ENCODE measurements at regions not wholly inside any gene's neighbourhood (a gene's known extent, or its start where the extent isn't known, plus 50 kb on each side); places are given as distances from the start of the nearest gene placed in this dataset.

DNA sequence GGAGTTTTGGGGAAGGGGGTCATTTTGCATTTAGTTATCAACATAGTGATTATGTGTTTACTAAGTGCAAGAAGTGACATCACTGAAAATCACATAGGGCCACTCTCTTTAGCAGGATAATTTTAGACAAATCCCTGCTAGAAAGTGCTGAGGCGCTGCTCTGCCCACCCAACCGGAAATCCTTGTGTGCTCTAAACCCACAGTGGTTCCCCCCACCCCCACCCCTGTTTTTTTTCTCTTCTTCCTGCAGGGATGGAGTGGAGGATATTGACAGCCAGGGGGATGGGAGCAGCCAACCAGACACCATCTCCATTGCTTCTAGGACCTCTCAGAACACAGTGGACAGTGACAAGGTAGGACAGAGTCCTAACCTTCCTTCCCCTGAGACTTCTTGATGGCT is 234.2 kb upstream of the UMPS start:
- DNase-seq: no peak
- H3K36me3 Mint-ChIP-seq: no peaks in the 10 kb centered on the region
- H3K27me3 Mint-ChIP-seq: peaks cover 11 to 32% (median 21%) of the 10 kb centered on the region in 5 donors
- H3K27ac Mint-ChIP-seq: no peak overlapping the region
- peaks cover 0 to 3% (median 0%) of the 10 kb centered on the region in 4 donors for H3K4me1 Mint-ChIP-seq
- POLR2A ChIA-PET: no interaction called here
- peaks cover 0 to 3% (median 0%) of the 10 kb centered on the region in 9 donors for H3K9me3 Mint-ChIP-seq
- H3K4me3 Mint-ChIP-seq: no peak overlapping the region
- ATAC-seq: no peak

DNA sequence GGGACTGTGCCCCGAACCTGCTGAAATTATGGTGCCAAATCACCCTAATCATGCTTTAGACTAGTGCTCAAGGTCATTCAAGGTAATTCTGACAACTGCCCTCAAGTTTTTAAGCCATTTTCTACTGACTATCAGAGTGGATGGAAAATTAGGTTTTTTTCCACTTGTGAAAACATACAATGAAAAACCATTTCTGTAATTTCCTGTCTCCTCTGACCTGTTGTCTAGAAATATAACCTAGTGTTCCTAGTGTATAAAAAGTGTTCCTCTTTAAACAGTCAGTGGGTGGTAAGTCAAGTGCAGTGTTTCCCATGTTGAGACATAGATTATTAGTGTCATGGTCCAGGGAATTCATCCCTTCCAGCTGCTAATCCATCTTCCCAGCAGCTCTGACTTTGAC is 232.8 kb upstream of the UMPS start:
- no peak overlapping the region for H3K4me3 Mint-ChIP-seq
- no peak for DNase-seq
- peaks cover 17 to 41% (median 23%) of the 10 kb centered on the region in 5 donors for H3K27me3 Mint-ChIP-seq
- H3K27ac Mint-ChIP-seq: no peak overlapping the region
- peaks cover 0 to 3% (median 0%) of the 10 kb centered on the region in 9 donors for H3K9me3 Mint-ChIP-seq
- no peaks in the 10 kb centered on the region for H3K36me3 Mint-ChIP-seq
- peaks cover 0 to 3% (median 0%) of the 10 kb centered on the region in 4 donors for H3K4me1 Mint-ChIP-seq
- POLR2A ChIA-PET: no interaction called here
- ATAC-seq: no peak

DNA sequence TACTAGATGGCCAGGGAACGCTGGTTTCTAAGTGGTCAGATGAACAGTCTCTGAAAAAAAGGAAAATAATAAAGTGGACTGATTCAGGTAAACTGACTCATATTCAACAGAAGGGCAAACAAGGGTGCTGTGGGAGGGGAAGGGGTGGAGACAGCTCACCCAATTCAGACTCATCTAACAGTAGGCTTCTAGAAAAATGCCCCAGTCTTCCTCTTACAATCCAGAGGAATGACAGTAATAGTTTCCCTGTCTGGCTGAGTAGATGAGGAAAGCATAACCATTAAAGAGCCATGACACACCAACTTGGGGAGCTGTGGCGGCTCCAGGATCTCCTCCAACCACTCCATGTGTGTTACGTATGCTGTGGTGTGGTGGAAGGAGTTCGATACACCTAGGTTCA is 231.4 kb upstream of the UMPS start:
- Mint-ChIP-seq H3K4me1 (peaks cover 0 to 3% (median 0%) of the 10 kb centered on the region in 4 donors), H3K27me3 (peaks cover 21 to 28% (median 24%) of the 10 kb centered on the region in 5 donors), H3K27ac (no peak overlapping the region), H3K4me3 (no peak overlapping the region), H3K36me3 (no peaks in the 10 kb centered on the region), H3K9me3 (peaks cover 0 to 3% (median 0%) of the 10 kb centered on the region in 9 donors)
- DNase-seq: no peak
- no peak for ATAC-seq
- POLR2A ChIA-PET: no interaction called here

DNA sequence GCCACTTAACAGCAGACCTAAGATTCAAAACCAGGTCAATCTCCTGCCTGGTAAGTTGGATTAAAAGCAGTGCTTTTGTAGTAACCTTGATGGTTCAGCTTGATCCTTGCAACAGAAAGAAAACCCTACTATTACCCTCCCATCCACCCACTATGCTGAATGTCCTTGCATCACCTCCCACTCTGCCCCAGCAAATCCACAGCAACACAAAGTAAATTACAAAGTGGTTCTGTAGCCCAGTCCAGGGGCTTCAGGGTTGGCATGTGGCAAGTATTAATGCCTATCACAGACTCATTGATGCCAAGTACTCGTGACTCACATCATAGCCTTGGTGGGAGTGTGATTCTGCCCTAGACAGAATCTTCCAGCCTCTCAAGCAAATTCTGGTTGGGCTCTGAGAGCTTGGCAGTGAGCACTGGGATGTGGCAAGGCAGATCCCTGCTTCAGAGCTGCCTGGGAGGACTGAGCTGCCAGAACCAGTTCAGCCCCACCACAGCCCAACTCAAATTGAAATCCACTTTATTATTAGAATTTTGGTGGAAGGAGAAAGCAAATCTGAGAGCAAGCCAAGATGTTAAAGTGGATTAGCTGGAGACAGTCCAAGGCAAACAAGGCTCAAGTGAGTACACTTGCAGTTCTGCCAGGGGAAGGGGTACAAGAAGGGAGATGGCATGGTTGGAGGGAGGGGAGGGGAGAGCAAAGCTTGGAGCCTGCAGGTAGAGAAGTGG is 225.8 kb upstream of the UMPS start:
- no peaks in the 10 kb centered on the region for H3K9me3 Mint-ChIP-seq
- H3K27me3 Mint-ChIP-seq: peaks cover 13 to 30% (median 27%) of the 10 kb centered on the region in 5 donors
- no peak overlapping the region for H3K27ac Mint-ChIP-seq
- ATAC-seq (no peak), DNase-seq (no peak)
- H3K4me3 Mint-ChIP-seq: no peak overlapping the region
- POLR2A ChIA-PET: no interaction called here
- no peaks in the 10 kb centered on the region for H3K4me1 Mint-ChIP-seq
- no peaks in the 10 kb centered on the region for H3K36me3 Mint-ChIP-seq

DNA sequence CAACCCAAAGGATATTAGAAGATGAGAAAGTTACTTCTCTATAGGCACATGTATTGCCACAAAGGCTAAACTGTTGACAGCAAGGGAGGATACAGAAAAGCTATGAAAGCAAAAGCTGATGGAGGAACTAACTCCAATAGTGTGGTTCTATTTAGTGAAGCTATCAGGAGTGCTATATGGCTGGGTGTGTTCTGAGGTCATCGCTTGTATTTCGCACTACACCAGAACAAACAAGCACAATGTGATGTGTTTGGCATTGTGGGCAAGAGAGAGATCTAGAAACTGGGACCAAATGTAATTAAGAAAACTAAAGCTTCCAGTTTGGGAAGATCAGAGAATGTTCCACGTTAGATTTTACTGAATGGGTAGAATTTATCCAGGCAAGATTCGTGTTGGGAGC is 220.4 kb upstream of the UMPS start:
- no peak overlapping the region for H3K27ac Mint-ChIP-seq
- H3K4me3 Mint-ChIP-seq: no peak overlapping the region
- POLR2A ChIA-PET: no interaction called here
- no peaks in the 10 kb centered on the region for H3K36me3 Mint-ChIP-seq
- no peaks in the 10 kb centered on the region for H3K4me1 Mint-ChIP-seq
- no peaks in the 10 kb centered on the region for H3K9me3 Mint-ChIP-seq
- ATAC-seq (no peak), DNase-seq (no peak)
- peaks cover 10 to 33% (median 24%) of the 10 kb centered on the region in 5 donors for H3K27me3 Mint-ChIP-seq

DNA sequence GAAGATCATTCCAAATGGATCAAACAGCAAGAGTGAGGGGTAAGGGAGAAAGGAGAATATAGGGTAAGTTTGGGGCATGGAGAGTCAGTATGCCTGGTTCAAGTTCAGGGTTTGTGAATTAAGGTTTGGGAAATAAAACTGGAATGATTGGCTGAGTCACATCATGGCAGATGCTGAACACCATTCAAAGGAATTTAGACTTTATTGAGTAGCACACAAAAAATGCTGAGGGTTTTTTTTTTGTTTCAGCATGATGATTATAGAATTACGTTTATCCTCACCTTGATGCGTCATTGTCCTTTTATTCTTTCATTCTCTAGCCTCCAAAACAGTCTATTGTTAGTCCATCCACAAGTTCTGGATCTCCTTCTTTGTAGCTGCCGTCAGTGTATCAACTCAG is 220.0 kb upstream of the UMPS start:
- ATAC-seq (no peak), DNase-seq (no peak)
- peaks cover 10 to 33% (median 22%) of the 10 kb centered on the region in 5 donors for H3K27me3 Mint-ChIP-seq
- no peaks in the 10 kb centered on the region for H3K36me3 Mint-ChIP-seq
- POLR2A ChIA-PET: no interaction called here
- H3K9me3 Mint-ChIP-seq: no peaks in the 10 kb centered on the region
- H3K27ac Mint-ChIP-seq: no peak overlapping the region
- H3K4me3 Mint-ChIP-seq: no peak overlapping the region
- no peaks in the 10 kb centered on the region for H3K4me1 Mint-ChIP-seq

DNA sequence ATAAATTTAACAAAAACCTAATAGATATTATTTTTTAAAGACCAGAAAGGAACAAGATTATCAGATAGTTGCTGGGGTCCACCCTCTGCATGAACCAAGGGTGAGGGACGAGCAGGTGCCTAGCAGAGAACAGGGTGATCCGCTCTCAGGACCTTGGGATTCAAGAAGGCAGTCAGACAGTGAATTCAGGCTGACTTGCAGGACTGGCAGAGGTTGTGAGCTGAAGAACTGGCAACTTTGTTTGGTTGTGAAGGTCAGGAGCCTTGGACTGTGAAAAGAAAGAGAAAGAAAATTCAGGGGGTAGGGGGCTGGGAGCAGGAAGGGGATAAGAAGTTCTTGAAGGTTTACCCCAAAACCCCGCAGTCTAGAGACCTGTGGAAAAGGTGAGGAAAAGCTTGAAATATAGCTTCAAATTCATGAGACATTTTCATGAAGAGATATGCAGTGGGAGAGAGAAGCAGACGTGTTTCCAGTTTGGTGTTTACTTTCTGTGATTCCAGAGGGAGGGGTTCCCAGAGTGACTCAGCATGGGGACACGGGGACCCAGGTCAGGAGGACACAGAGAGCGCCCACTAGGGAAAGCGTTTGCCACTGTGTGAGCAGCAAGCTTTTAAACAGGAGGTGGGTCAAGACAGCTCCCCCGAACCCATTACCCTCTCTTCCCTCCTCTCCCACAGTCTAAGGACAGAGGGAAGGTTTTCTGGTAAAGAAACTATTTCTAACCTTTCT is 217.2 kb upstream of the UMPS start:
- peaks cover 0 to 2% (median 0%) of the 10 kb centered on the region in 9 donors for H3K9me3 Mint-ChIP-seq
- peak overlapping the region in 1 of 10 donors; percentile 42 for H3K27ac Mint-ChIP-seq
- H3K4me1 Mint-ChIP-seq: no peaks in the 10 kb centered on the region
- POLR2A ChIA-PET: no interaction called here
- H3K4me3 Mint-ChIP-seq: no peak overlapping the region
- no peak for DNase-seq
- H3K27me3 Mint-ChIP-seq: peaks cover 17 to 42% (median 28%) of the 10 kb centered on the region in 5 donors
- no peak for ATAC-seq
- H3K36me3 Mint-ChIP-seq: no peaks in the 10 kb centered on the region

DNA sequence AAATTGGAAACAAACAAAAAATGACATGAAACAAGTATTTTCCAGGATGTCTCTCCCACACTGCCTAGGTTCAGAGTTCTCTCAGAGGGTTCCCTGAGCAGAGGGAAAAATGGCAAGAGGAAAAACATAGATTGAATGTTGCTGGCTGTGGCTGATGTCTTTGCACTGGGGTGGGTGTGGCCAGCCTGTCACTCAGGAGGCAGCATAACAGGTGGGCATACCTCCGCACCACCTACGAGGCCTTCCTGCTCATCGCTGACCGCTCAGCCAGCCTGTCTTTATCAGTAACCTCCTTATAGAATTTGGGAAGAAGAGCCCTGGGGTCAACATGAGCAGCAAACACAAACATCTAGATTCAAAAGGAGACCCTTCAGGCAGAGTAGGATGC is 216.6 kb upstream of the UMPS start:
- peaks cover 17 to 46% (median 27%) of the 10 kb centered on the region in 5 donors for H3K27me3 Mint-ChIP-seq
- H3K36me3 Mint-ChIP-seq: no peaks in the 10 kb centered on the region
- no peak for ATAC-seq
- POLR2A ChIA-PET: no interaction called here
- no peak for DNase-seq
- H3K4me3 Mint-ChIP-seq: no peak overlapping the region
- H3K9me3 Mint-ChIP-seq: peaks cover 0 to 2% (median 0%) of the 10 kb centered on the region in 9 donors
- H3K4me1 Mint-ChIP-seq: no peaks in the 10 kb centered on the region
- peak overlapping the region in 1 of 10 donors; percentile 42 for H3K27ac Mint-ChIP-seq

DNA sequence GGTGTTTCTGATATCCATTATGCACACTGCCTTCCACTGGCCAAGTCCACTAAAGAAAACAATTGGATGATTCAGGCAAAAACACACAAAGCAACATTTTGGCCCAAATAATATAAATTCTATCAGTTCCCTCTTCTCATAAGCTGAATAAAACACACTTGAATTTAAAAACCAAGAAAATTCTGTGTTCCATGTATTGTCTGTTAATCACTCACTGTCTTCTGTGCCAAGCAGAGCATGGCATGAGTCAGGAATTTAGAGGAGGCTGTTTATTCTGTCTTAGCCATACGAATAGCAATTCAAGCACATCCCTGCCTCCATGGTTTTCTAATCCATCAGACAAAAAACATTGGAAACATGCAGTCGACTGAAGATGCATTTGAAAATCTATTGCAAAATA is 215.6 kb upstream of the UMPS start:
- Mint-ChIP-seq H3K27ac (no peak overlapping the region), H3K27me3 (peaks cover 19 to 56% (median 29%) of the 10 kb centered on the region in 5 donors)

DNA sequence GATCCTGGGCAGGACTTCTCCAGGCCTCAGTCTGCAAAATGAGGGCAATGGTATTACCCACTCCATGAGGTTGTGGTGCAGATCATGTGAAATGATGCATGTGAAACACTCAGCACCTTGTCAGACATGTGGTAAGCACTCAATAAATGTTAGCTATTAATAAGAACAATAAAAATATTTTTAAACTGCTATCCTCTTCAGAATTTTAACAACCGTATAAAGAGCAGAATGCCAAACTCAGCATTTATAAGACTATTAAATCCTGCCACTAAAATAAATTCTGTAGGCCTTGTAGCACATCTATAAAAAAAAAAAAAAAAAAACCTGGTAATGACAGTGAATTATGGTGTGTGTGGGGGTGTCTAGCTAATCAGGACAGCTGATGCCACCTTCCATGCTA is 213.9 kb upstream of the UMPS start:
- DNase-seq: no peak
- no peak for ATAC-seq
- H3K27ac Mint-ChIP-seq: no peak overlapping the region
- peaks cover 13 to 43% (median 20%) of the 10 kb centered on the region in 5 donors for H3K27me3 Mint-ChIP-seq
- POLR2A ChIA-PET: no interaction called here
- no peaks in the 10 kb centered on the region for H3K36me3 Mint-ChIP-seq
- H3K4me1 Mint-ChIP-seq: no peaks in the 10 kb centered on the region
- H3K9me3 Mint-ChIP-seq: peaks cover 0 to 2% (median 0%) of the 10 kb centered on the region in 9 donors
- H3K4me3 Mint-ChIP-seq: no peak overlapping the region

More for the DNA sequence above, 215.6 kb upstream of the UMPS start:
- DNase-seq (no peak), ATAC-seq (no peak)
- Mint-ChIP-seq H3K36me3 (no peaks in the 10 kb centered on the region), H3K9me3 (peaks cover 0 to 2% (median 0%) of the 10 kb centered on the region in 9 donors), H3K4me3 (no peak overlapping the region), H3K4me1 (no peaks in the 10 kb centered on the region)
- POLR2A ChIA-PET: no interaction called here

DNA sequence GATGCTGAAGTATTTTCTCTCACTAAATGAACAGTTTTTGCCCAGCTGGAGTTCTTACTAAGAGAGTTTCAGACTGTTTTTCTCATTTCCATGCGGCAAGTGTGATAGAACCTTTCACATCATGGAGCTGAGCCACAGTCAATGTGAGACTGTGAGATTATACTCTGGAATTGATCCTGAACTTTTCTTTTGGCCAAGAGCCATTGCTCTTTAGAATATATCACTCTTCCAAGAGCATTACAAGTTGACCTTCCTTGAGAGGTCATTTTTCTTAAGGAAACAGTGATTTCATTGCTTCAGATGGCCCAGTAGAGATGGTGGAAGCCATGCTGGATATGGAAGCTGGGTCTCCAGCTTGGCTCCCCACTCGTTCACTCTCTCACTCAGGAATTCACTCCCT is 212.9 kb upstream of the UMPS start:
- Mint-ChIP-seq H3K9me3 (peaks cover 0 to 2% (median 0%) of the 10 kb centered on the region in 9 donors), H3K4me3 (no peak overlapping the region), H3K4me1 (no peaks in the 10 kb centered on the region), H3K36me3 (no peaks in the 10 kb centered on the region), H3K27me3 (peaks cover 9 to 37% (median 16%) of the 10 kb centered on the region in 5 donors), H3K27ac (no peak overlapping the region)
- POLR2A ChIA-PET: no interaction called here
- ATAC-seq (no peak), DNase-seq (no peak)

DNA sequence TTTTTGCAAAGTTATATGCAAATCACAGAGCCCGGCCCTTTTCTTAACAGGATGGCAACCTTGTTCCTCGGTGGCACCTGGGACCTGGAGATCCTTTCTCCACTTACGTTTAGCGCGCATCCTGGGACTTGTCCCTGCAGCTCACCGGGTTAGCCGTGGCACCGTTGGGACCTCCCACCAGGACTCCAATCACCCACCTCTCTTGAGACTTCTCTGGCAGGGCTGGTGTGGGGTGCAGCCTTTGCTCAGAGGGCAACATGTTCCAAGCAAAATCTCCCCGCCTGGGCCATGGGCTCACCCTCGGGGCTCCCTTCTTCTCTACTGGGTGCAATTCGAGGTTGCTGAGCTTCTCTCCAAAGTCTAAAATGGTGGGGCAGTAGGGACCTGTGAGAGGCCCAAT is 211.9 kb upstream of the UMPS start:
- Mint-ChIP-seq H3K27me3 (peaks cover 9 to 28% (median 12%) of the 10 kb centered on the region in 5 donors), H3K4me1 (no peaks in the 10 kb centered on the region), H3K4me3 (no peak overlapping the region), H3K9me3 (peaks cover 0 to 2% (median 0%) of the 10 kb centered on the region in 9 donors), H3K36me3 (no peaks in the 10 kb centered on the region), H3K27ac (no peak overlapping the region)
- no peak for DNase-seq
- POLR2A ChIA-PET: no interaction called here
- ATAC-seq: no peak

DNA sequence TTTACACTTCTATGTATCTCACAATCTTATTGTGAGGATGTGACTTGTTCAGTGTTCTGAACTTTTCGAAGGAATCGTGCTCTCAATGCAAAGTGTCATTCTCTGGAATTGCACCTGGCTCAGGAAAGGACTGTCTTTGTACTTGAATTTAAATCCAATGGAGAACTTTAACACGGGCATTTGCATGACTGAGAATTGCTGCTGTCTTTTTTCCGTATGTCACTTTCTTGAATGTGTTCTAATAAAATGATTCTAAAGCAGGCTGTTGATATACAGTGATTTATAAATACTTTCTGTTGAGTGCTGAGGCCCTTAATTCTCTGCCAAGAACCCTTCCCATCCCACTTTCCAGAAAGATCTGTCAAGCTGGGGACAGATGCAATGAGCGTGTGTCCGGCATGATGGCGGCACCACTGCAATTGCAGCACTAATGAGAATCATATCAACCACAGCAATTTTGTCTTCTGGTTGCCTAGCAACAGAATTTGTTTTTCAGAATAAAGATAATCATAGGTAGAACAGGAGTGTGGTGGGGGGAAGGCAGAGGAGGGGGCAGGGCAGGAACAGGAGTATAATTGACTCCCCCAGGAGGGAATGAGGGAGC is 210.6 kb upstream of the UMPS start:
- Mint-ChIP-seq H3K36me3 (no peaks in the 10 kb centered on the region), H3K9me3 (peaks cover 0 to 2% (median 0%) of the 10 kb centered on the region in 9 donors), H3K27me3 (peaks cover 11 to 38% (median 16%) of the 10 kb centered on the region in 5 donors), H3K4me3 (no peak overlapping the region), H3K27ac (no peak overlapping the region), H3K4me1 (no peaks in the 10 kb centered on the region)
- DNase-seq: no peak
- ATAC-seq: no peak
- POLR2A ChIA-PET: no interaction called here

All from naive thymus-derived CD8-positive, alpha-beta T cell (primary cell).